GM10266 (cell line): ENCODE measurements at regions not wholly inside any gene's neighbourhood (a gene's known extent, or its start where the extent isn't known, plus 50 kb on each side); places are given as distances from the start of the nearest gene placed in this dataset.
"Not testable (repeated sequence)": the region's sequence is repeated elsewhere in the genome, so short reads cannot be mapped to it uniquely, and the experiment has no call there.

ENCODE experiments used
- DNase-seq: peaks from one replicate; pipeline ENCODE4 v3.0.0; 2012; ENCODE audit errors: extremely low spot score
- CTCF ChIP-seq: IDR thresholded peaks from 2 replicates; pipeline ENCODE4 v1.5.1; 2012; ENCODE audit warnings: mild to moderate bottlenecking, low read depth; ENCODE audit not compliant: control insufficient read depth, insufficient read depth; ENCODE audit errors: missing control alignments

- no peak for DNase-seq
- no peak for TF ChIP-seq CTCF
Measured at GRCh38 chr18:2244641-2245040, 326.7 kb downstream of the METTL4 start.

- not testable (repeated sequence) for DNase-seq
Measured at GRCh38 chr18:2247101-2247500, 324.2 kb downstream of the METTL4 start.

- TF ChIP-seq CTCF: no peak
- DNase-seq: no peak
Measured at GRCh38 chr18:2254977-2255376, 316.3 kb downstream of the METTL4 start.

GRCh38 chr18:2256577-2256976 lies 314.7 kb downstream of the METTL4 start:
- TF ChIP-seq CTCF: no peak
- DNase-seq: no peak

- no peak for DNase-seq
- TF ChIP-seq CTCF: no peak
Measured at GRCh38 chr18:2258954-2259353, 312.4 kb downstream of the METTL4 start.

GRCh38 chr18:2263303-2263890 lies 307.9 kb downstream of the METTL4 start:
- no peak for TF ChIP-seq CTCF
- no peak for DNase-seq

GRCh38 chr18:2274613-2275012 lies 296.7 kb downstream of the METTL4 start:
- TF ChIP-seq CTCF: no peak
- no peak for DNase-seq

- no peak for DNase-seq
- TF ChIP-seq CTCF: no peak
Measured at GRCh38 chr18:2281086-2281485, 290.2 kb downstream of the METTL4 start.
